Esophagus muscularis mucosa (tissue), 4 donors: ENCODE measurements at regions not wholly inside any gene's neighbourhood (a gene's known extent, or its start where the extent isn't known, plus 50 kb on each side); places are given as distances from the start of the nearest gene placed in this dataset.

ENCODE experiments used
- DNase-seq: peaks from one replicate; pipeline ENCODE4 v3.0.0-alpha.2; 2017; ENCODE audit errors: extremely low spot score
- H3K27ac ChIP-seq, 4 donors: fragments of 200-600 bp; sonication (generic); replicated peaks in 1 of 4; 1 replicate in 3 of 4; 2 replicates in 1 of 4; pipeline ENCODE4 v1.5.1; 2016 to 2019; ENCODE audit warnings: mild to moderate bottlenecking in 1 of 4
- H3K27me3 ChIP-seq, 4 donors: fragments of 200-600 bp; sonication (generic); one replicate each; pipeline versions ENCODE4 v1.5.1 to v1.6.0; 2016 to 2019
- H3K36me3 ChIP-seq, 4 donors: fragments of 200-600 bp; sonication (generic); one replicate each; pipeline ENCODE4 v1.5.1; 2016 to 2019
- H3K4me1 ChIP-seq, 4 donors: fragments of 200-600 bp; sonication (generic); one replicate each; pipeline ENCODE4 v1.5.1; 2016 to 2019
- H3K4me3 ChIP-seq, 4 donors: fragments of 200-600 bp; sonication (generic); 1 replicate in 2 of 4; 2 replicates in 2 of 4; pipeline ENCODE4 v1.5.1; 2016 to 2019; ENCODE audit warnings: mild to moderate bottlenecking in 4 of 4, moderate library complexity in 1 of 4
- H3K9me3 ChIP-seq, 4 donors: fragments of 200-600 bp; sonication (generic); 1 replicate in 3 of 4; 2 replicates in 1 of 4; pipeline ENCODE4 v1.5.1; 2016 to 2019
- CTCF ChIP-seq, 3 experiments: fragments of 200-600 bp in 2 of 3; fragments of 450-650 bp in 1 of 3; sonication (generic) in 2 of 3; IDR thresholded peaks; one replicate each; pipeline ENCODE4 v1.5.1; 2017 to 2019; ENCODE audit warnings: antibody characterized with exemption in 3 of 3, mild to moderate bottlenecking in 2 of 3, moderate library complexity in 1 of 3
- EP300 ChIP-seq: sonication (generic); formaldehyde crosslinking; IDR thresholded peaks from one replicate; pipeline ENCODE4 v1.6.1; 2017; ENCODE audit warnings: antibody characterized with exemption
- POLR2A ChIP-seq: fragments of 450-650 bp; IDR thresholded peaks from one replicate; pipeline ENCODE4 v1.6.1; 2017; ENCODE audit warnings: antibody characterized with exemption, moderate library complexity, mild to moderate bottlenecking, low read depth
- POLR2AphosphoS5 ChIP-seq, 2 donors: sonication (generic); formaldehyde crosslinking; IDR thresholded peaks; one replicate each; pipeline ENCODE4 v1.6.1; 2017; ENCODE audit warnings: antibody characterized with exemption in 2 of 2
- WGBS: methylation state at CpG from one replicate; pipeline ENCODE4 v1.1.5; 2018; 5-methylcytosine and 5-hydroxymethylcytosine counted together
- intact Hi-C: fragments of 100-400 bp; cut with DNase I; formaldehyde crosslinking; loops from one replicate; pipeline ENCODE4 v1.15.1; 2023

- Histone ChIP-seq H3K4me3 (no peak overlapping the region), H3K9me3 (no peaks in the 10 kb centered on the region), H3K4me1 (no peaks in the 10 kb centered on the region), H3K27me3 (no peaks in the 10 kb centered on the region), H3K27ac (no peak overlapping the region), H3K36me3 (no peaks in the 10 kb centered on the region)
- no peak for DNase-seq
- TF ChIP-seq EP300: no peak
- no peak for TF ChIP-seq POLR2AphosphoS5 (IDR thresholded peaks at IDR 0.05)
- TF ChIP-seq POLR2A: no peak
- TF ChIP-seq CTCF (IDR thresholded peaks at IDR 0.05): no peak
- intact Hi-C loops: no loop called here
Measured at GRCh38 chr14:85156319-85156718, 373.6 kb upstream of the FLRT2 start.

GRCh38 chr14:85159726-85160125 is 370.2 kb upstream of the FLRT2 start:
- intact Hi-C loops: no loop called here
- H3K4me1 ChIP-seq: no peaks in the 10 kb centered on the region
- TF ChIP-seq POLR2AphosphoS5 (IDR thresholded peaks at IDR 0.05) (no peak), EP300 (no peak), CTCF (IDR thresholded peaks at IDR 0.05) (no peak), POLR2A (no peak)
- peaks cover 0 to 7% (median 0%) of the 10 kb centered on the region in 4 donors for H3K9me3 ChIP-seq
- no peak overlapping the region for H3K27ac ChIP-seq
- no peaks in the 10 kb centered on the region for H3K27me3 ChIP-seq
- no peak overlapping the region for H3K4me3 ChIP-seq
- no peak for DNase-seq
- no peaks in the 10 kb centered on the region for H3K36me3 ChIP-seq

GRCh38 chr14:85165094-85165493 is 364.9 kb upstream of the FLRT2 start:
- 74% methylated on average over 3 of the region's 3 CpGs for WGBS
- Histone ChIP-seq H3K36me3 (no peaks in the 10 kb centered on the region), H3K9me3 (peaks cover 0 to 7% (median 0%) of the 10 kb centered on the region in 4 donors), H3K27ac (no peak overlapping the region), H3K4me3 (no peak overlapping the region), H3K4me1 (no peaks in the 10 kb centered on the region), H3K27me3 (no peaks in the 10 kb centered on the region)
- intact Hi-C loops: no loop called here
- TF ChIP-seq POLR2A (no peak), CTCF (IDR thresholded peaks at IDR 0.05) (no peak), POLR2AphosphoS5 (IDR thresholded peaks at IDR 0.05) (no peak), EP300 (no peak)
- DNase-seq: no peak

- H3K4me3 ChIP-seq: no peak overlapping the region
- H3K27me3 ChIP-seq: no peaks in the 10 kb centered on the region
- no peak overlapping the region for H3K27ac ChIP-seq
- H3K4me1 ChIP-seq: no peaks in the 10 kb centered on the region
- no peaks in the 10 kb centered on the region for H3K9me3 ChIP-seq
- H3K36me3 ChIP-seq: no peaks in the 10 kb centered on the region
- no peak for TF ChIP-seq POLR2AphosphoS5 (IDR thresholded peaks at IDR 0.05)
- TF ChIP-seq EP300: no peak
- TF ChIP-seq POLR2A: no peak
- TF ChIP-seq CTCF (IDR thresholded peaks at IDR 0.05): no peak
- intact Hi-C loops: no loop called here
- DNase-seq: no peak
Measured at GRCh38 chr14:85169381-85169780, 360.6 kb upstream of the FLRT2 start.

- intact Hi-C loops: no loop called here
- Histone ChIP-seq H3K4me3 (no peak overlapping the region), H3K27ac (no peak overlapping the region), H3K9me3 (no peaks in the 10 kb centered on the region), H3K36me3 (no peaks in the 10 kb centered on the region), H3K27me3 (no peaks in the 10 kb centered on the region), H3K4me1 (no peaks in the 10 kb centered on the region)
- TF ChIP-seq CTCF (IDR thresholded peaks at IDR 0.05) (no peak), EP300 (no peak), POLR2A (no peak), POLR2AphosphoS5 (IDR thresholded peaks at IDR 0.05) (no peak)
- no peak for DNase-seq
- 66% methylated on average over 2 of the region's 2 CpGs for WGBS
Measured at GRCh38 chr14:85172290-85172689, 357.7 kb upstream of the FLRT2 start.
